Choroid plexus epithelial cell (primary cell): ENCODE measurements at regions not wholly inside any gene's neighbourhood (a gene's known extent, or its start where the extent isn't known, plus 50 kb on each side); places are given as distances from the start of the nearest gene placed in this dataset.

Experiments used
- DNase-seq: peaks from one replicate; pipeline ENCODE4 v3.0.0-alpha.2; 2010; ENCODE audit warnings: low read depth
- H3K4me3 ChIP-seq: 2 replicates; pipeline ENCODE4 v1.5.1; 2011; ENCODE audit warnings: low read depth, mild to moderate bottlenecking, control low read depth, low read length, moderate library complexity
- CTCF ChIP-seq: conservative IDR thresholded peaks from 2 replicates; pipeline ENCODE4 v1.5.1; 2011; ENCODE audit warnings: low read depth, mild to moderate bottlenecking, control low read depth, inconsistent platforms, low read length, moderate library complexity

DNA sequence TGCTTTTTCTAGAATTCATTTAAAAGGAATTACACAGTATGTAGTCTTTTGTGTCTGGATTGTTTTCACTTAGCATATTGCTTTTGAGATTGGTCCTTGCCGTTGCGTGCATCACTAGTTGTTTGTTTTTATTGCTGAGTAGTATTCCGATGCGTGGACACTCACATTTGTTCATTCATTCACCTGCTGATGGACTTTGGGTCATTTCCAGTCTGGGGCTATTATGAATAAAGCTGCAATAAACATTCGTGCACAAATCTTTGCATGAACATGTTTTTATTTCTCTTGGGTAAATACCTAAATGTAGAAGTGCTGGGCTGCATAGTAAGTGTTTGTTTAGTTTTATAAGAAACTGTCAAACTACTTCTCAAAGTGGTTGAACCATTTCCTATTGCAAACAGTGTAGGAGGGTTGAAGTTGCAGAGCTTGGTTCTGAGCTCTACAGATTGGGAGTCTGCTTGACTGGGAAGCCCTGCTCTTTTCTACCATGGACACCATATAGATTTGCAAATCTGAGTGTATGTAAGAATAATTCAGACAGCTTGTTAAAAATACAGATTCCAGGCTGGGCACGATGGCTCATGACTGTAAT is 404.7 kb upstream of the PROX1 start:
- TF ChIP-seq CTCF, result no peak
- H3K4me3 ChIP-seq, result no peak overlapping the region
- DNase-seq, result no peak

- no peak overlapping the region for H3K4me3 ChIP-seq
- TF ChIP-seq CTCF, result no peak
- DNase-seq, result no peak
Observed at GRCh38 chr1:213584272-213584671, 403.5 kb upstream of the PROX1 start.

DNA sequence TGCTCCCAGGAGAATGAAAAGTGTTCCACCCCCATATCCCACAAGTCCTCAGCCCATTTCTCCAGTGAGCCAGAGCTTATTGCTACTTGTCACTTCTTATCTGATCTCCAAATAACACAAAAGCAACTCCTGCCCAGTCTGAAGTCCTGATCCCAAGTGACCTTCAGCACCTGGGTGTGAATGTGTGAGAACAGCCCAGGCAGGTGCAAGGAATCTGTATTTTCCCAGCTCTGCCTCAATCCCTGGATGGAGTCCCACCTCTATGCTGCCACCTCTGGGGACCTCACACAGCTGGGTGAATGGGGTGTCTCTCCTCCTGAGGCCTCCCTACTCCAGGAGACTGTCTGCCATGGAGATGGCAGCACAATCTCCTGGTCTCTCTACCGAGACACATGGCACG is 402.4 kb upstream of the PROX1 start:
- no peak for DNase-seq
- H3K4me3 ChIP-seq, result no peak overlapping the region
- TF ChIP-seq CTCF, result no peak

DNA sequence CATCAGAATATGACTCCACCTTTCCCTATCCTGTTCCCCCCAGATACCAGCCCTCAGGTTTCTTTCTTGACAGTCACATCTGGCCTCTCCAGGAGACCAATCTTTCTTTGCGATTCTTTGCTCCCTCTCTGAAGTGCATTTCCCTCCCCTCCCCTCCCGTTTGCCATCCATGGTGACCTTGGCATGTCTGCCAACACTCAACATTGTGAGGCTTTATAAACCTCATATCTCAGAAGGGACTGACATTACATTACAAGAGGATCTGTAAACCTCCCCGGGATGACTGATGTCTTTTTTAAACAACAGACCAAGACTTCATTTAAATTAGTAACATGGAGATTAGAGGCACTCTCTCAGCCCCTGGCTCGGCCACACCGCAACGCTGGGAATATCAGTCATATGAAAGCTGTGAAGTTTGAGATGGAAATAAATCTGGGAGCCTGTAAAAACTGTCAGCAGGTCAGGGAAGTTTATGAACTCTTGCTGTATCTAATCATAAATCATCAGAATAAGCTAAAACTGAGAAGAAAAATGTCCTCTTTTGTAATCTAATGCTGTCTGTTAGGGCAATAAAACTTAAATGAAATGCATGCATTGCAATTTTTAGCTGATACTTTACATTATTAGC is 401.7 kb upstream of the PROX1 start:
- no peak for DNase-seq
- no peak overlapping the region for H3K4me3 ChIP-seq
- no peak for TF ChIP-seq CTCF

DNA sequence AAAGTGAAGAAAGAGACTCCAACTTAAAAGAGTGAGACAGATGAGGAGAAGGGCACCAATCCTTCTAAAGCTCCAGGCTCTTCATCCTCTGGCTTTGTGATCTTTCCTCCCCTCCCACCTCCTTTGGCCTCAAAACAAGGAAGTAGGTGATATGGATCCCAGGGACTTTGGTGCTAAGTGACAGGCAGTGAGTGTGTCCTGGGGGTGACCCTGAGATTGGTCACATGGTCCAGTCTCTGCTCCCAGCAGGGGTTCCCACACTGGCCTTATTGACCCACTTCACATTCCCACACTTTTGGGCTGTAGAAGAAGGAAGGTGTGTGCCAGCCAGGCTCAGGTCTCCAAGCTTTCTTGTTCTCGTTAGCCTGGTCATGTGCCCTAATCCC is 401.2 kb upstream of the PROX1 start:
- H3K4me3 ChIP-seq, result no peak overlapping the region
- no peak for TF ChIP-seq CTCF
- DNase-seq, result no peak

DNA sequence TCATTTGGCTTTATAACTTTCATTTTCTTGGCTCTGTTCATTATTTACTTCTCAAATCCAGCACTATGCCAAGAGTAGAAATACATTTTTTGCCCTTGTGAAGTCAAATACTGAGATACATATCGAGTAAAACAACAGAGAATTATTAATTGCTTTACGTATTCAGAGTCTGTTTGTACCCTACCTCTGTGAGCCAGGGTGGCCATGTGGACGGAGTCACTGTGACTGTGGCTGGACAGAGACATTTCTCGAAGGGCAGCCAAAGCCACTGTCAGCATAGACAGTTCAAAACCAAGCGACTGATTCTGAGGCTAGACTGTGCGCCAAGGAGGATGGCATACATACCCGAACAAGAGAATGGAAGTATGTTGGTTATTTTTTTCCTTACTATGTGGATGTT is 391.0 kb upstream of the PROX1 start:
- no peak for TF ChIP-seq CTCF
- no peak for DNase-seq
- no peak overlapping the region for H3K4me3 ChIP-seq

DNA sequence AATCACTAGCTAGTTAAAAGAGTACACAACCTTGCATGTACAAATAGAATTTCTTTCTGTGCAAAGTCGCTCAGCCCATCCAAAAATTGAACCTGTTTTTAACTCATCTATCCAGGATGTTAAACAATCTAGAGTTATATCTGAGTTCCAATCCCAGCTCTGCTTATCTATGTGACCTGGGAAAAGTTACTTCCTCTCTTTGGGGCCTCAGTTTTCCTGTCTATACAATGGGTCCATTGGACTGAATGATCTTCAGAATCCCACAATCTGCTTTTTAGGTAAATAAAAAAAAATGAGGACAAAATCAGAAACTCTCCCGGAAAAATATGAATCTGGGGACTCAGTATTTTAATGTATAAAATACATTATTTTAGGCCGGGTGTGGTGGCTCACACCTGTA is 389.5 kb upstream of the PROX1 start:
- no peak for TF ChIP-seq CTCF
- no peak for DNase-seq
- H3K4me3 ChIP-seq, result no peak overlapping the region
